B cell (primary cell): ENCODE measurements at regions not wholly inside any gene's neighbourhood (a gene's known extent, or its start where the extent isn't known, plus 50 kb on each side); places are given as distances from the start of the nearest gene placed in this dataset.

Source experiments
- ATAC-seq: fragments of 200-7000 bp; cut with Tn5 transposase; one replicate; pipeline ENCODE4 v1.10.0; 2021; ENCODE audit warnings: low read depth, mild to moderate bottlenecking, moderate number of reproducible peaks, moderate library complexity
- CTCF ChIA-PET: fragments of 350-600 bp; sonication (Branson Sonifier 250); formaldehyde crosslinking; loops from one replicate; lab custom pipeline; 2021; ENCODE audit warnings: antibody characterized with exemption, inconsistent platforms; lab: Charles Lee
- POLR2A ChIA-PET: fragments of 350-600 bp; sonication (Branson Sonifier 250); formaldehyde crosslinking; loops from one replicate; lab custom pipeline; 2021; ENCODE audit warnings: antibody characterized with exemption; lab: Charles Lee
- DNase-seq: peaks from one replicate; pipeline ENCODE4 v3.0.0; 2013
- H2AFZ ChIP-seq: 2 replicates; pipeline ENCODE4 v1.6.1; 2012; ENCODE audit warnings: mild to moderate bottlenecking, low read depth, low read length; ENCODE audit not compliant: insufficient read depth, poor library complexity, severe bottlenecking
- H3K27ac ChIP-seq, 2 donors: 1 replicate in 1 of 2; 2 replicates in 1 of 2; pipeline ENCODE4 v1.5.1; 2012 to 2013; ENCODE audit warnings: low read length in 2 of 2, mild to moderate bottlenecking in 2 of 2, moderate library complexity in 1 of 2
- H3K27me3 ChIP-seq, 4 experiments: fragments of 200-600 bp in 1 of 4; sonication (generic) in 1 of 4; replicated peaks in 1 of 4; 1 replicate in 2 of 4; 2 replicates in 2 of 4; pipeline versions ENCODE4 v1.6.1 to v1.7.0; 2013 to 2016; ENCODE audit warnings: low read length in 3 of 4, mild to moderate bottlenecking in 2 of 4, mixed read lengths in 1 of 4, moderate library complexity in 1 of 4; ENCODE audit not compliant: insufficient read depth in 4 of 4, control insufficient read depth in 3 of 4; ENCODE audit errors: control extremely low read depth in 1 of 4
- H3K36me3 ChIP-seq, 2 experiments: replicated peaks in 1 of 2; 1 replicate in 1 of 2; 2 replicates in 1 of 2; pipeline versions ENCODE4 v1.6.1 to v1.7.1; 2013; ENCODE audit warnings: low read length in 1 of 2; ENCODE audit not compliant: insufficient read depth in 2 of 2, control insufficient read depth in 1 of 2; ENCODE audit errors: control extremely low read depth in 1 of 2, extremely low read depth in 1 of 2
- H3K4me1 ChIP-seq, 2 donors: fragments of 200-600 bp in 1 of 2; sonication (generic) in 1 of 2; 1 replicate in 1 of 2; 2 replicates in 1 of 2; pipeline versions ENCODE4 v1.5.1 to v1.6.1; 2013 to 2017; ENCODE audit warnings: low read length in 2 of 2; ENCODE audit not compliant: control insufficient read depth in 2 of 2, insufficient read depth in 2 of 2
- H3K4me2 ChIP-seq: replicated peaks from 2 replicates; pipeline ENCODE3; 2012; ENCODE audit warnings: mild to moderate bottlenecking, low read depth, low read length; ENCODE audit not compliant: poor library complexity, severe bottlenecking
- H3K4me3 ChIP-seq, 5 experiments: fragments of 200-600 bp in 1 of 5; sonication (generic) in 1 of 5; 1 replicate in 3 of 5; 2 replicates in 2 of 5; pipeline versions ENCODE4 v1.5.1 to v1.7.0; 2011 to 2016; ENCODE audit warnings: low read length in 4 of 5, mild to moderate bottlenecking in 4 of 5, low read depth in 2 of 5, control low read depth in 1 of 5, moderate library complexity in 1 of 5; ENCODE audit not compliant: insufficient read depth in 1 of 5; ENCODE audit errors: control extremely low read depth in 1 of 5, extremely low read depth in 1 of 5
- H3K79me2 ChIP-seq: fragments of 200-600 bp; sonication (generic); one replicate; pipeline ENCODE4 v1.6.0; 2016; ENCODE audit warnings: low read length; ENCODE audit not compliant: control insufficient read depth, insufficient read depth
- H3K9ac ChIP-seq: fragments of 200-600 bp; sonication (generic); 2 replicates; pipeline ENCODE4 v1.6.1; 2017; ENCODE audit warnings: mild to moderate bottlenecking, low read length, moderate library complexity
- H3K9me3 ChIP-seq, 3 donors: one replicate each; pipeline versions ENCODE4 v1.6.1 to v1.7.1; 2013; ENCODE audit warnings: low read length in 2 of 3; ENCODE audit not compliant: control insufficient read depth in 2 of 3, insufficient read depth in 1 of 3; ENCODE audit errors: control extremely low read depth in 1 of 3
- H4K20me1 ChIP-seq: 2 replicates; pipeline ENCODE4 v1.6.0; 2012; ENCODE audit warnings: mild to moderate bottlenecking, low read length; ENCODE audit not compliant: insufficient read depth, control insufficient read depth, poor library complexity, severe bottlenecking
- H3K27ac Mint-ChIP-seq: one replicate; pipeline ENCODE4 v1.8.0; 2021; ENCODE audit warnings: mixed read lengths
- H3K27me3 Mint-ChIP-seq: one replicate; pipeline ENCODE4 v1.8.0; 2021; ENCODE audit warnings: mixed read lengths
- H3K4me1 Mint-ChIP-seq: one replicate; pipeline ENCODE4 v1.8.0; 2021; ENCODE audit warnings: mixed read lengths
- H3K4me3 Mint-ChIP-seq: one replicate; pipeline ENCODE4 v1.8.0; 2021; ENCODE audit warnings: mixed read lengths
- H3K9me3 Mint-ChIP-seq: one replicate; pipeline ENCODE4 v1.8.0; 2022; ENCODE audit warnings: mixed read lengths; ENCODE audit not compliant: insufficient read depth
- EZH2 ChIP-seq: IDR thresholded peaks from 2 replicates; pipeline ENCODE4 v1.6.1; 2012; ENCODE audit warnings: borderline replicate concordance, low read depth, mild to moderate bottlenecking, moderate library complexity, low read length; ENCODE audit not compliant: insufficient read depth, poor library complexity, severe bottlenecking
- WGBS: methylation state at CpG from one replicate; pipeline ENCODE4 v1.1.5; 2013; ENCODE audit warnings: missing lambda C conversion rate; ENCODE audit not compliant: insufficient coverage; 5-methylcytosine and 5-hydroxymethylcytosine counted together
- intact Hi-C: fragments of 100-400 bp; cut with micrococcal nuclease; formaldehyde crosslinking; loops from one replicate; pipeline ENCODE4 v1.10.0; 2022
- TF ChIP-seq, protein P1 (sequence below): fragments of 200-600 bp; IDR thresholded peaks from one replicate; pipeline ENCODE4 v1.8.0; 2022; ENCODE audit warnings: antibody characterized with exemption, mild to moderate bottlenecking

DNA sequence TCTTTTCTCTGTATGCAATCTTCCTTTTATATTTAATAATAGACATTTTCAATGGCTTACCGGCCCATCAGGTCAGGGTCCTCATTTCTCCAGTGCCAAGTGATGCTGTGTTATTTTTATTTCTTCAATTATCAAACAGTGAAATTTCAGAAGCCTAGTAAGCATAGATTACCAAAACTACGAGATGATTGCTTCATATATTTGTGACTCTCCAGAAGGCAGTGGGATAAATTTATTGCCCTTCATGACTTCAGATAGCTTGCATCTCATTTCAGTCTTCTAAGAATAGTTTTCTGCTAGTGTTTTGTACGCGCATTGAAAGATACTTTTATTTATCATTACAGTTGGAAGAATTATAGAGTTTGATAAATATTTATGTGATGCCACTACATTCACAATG lies 139.6 kb downstream of the FAT3 start:
- H3K9me3 Mint-ChIP-seq = no peaks in the 10 kb centered on the region
- Histone ChIP-seq H4K20me1 (no peaks in the 10 kb centered on the region), H3K4me1 (no peaks in the 10 kb centered on the region), H3K27ac (no peak overlapping the region), H3K9me3 (no peaks in the 10 kb centered on the region), H2AFZ (no peak overlapping the region), H3K79me2 (no peaks in the 10 kb centered on the region), H3K36me3 (no peaks in the 10 kb centered on the region), H3K27me3 (no peaks in the 10 kb centered on the region), H3K4me3 (no peak overlapping the region), H3K9ac (no peak overlapping the region), H3K4me2 (no peak overlapping the region)
- H3K4me3 Mint-ChIP-seq = no peak overlapping the region
- no peak for DNase-seq
- TF ChIP-seq EZH2 = no peak
- TF ChIP-seq, protein P1, sequence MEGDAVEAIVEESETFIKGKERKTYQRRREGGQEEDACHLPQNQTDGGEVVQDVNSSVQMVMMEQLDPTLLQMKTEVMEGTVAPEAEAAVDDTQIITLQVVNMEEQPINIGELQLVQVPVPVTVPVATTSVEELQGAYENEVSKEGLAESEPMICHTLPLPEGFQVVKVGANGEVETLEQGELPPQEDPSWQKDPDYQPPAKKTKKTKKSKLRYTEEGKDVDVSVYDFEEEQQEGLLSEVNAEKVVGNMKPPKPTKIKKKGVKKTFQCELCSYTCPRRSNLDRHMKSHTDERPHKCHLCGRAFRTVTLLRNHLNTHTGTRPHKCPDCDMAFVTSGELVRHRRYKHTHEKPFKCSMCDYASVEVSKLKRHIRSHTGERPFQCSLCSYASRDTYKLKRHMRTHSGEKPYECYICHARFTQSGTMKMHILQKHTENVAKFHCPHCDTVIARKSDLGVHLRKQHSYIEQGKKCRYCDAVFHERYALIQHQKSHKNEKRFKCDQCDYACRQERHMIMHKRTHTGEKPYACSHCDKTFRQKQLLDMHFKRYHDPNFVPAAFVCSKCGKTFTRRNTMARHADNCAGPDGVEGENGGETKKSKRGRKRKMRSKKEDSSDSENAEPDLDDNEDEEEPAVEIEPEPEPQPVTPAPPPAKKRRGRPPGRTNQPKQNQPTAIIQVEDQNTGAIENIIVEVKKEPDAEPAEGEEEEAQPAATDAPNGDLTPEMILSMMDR = no peak
- no peaks in the 10 kb centered on the region for H3K4me1 Mint-ChIP-seq
- ChIA-PET POLR2A (no interaction called here), CTCF (no interaction called here)
- no peaks in the 10 kb centered on the region for H3K27me3 Mint-ChIP-seq
- ATAC-seq = no peak
- H3K27ac Mint-ChIP-seq = no peak overlapping the region
- WGBS = no CpG with 5 or more reads among the region's 4 CpGs
- intact Hi-C loops = no loop called here

DNA sequence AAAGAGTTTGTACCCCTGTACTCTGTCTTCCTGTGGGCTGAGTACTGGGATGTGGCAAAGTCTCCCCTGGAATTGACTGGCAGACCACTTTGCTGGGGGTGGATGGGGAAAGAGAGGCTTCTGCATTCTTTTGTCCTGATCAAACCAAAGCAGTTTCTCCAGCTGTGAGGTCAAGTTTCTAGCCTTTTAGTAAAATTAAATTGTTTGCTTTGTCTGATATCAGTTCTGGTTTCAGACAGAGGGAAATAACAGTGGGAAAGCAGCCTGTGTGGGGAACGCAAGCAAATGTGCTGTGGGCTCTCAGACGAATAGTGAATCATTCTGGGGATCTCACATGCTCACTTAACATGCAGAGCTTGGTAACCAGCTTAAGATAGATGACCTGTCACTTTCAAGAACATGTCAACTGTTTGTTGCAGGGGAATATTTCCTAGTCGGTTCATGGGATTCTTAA lies 151.6 kb downstream of the FAT3 start:
- WGBS = 73% methylated on average over 3 of the region's 3 CpGs
- no peak overlapping the region for H3K27ac Mint-ChIP-seq
- peaks cover 0 to 2% (median 0%) of the 10 kb centered on the region in 4 experiments for H3K27me3 ChIP-seq
- ATAC-seq = no peak
- no peaks in the 10 kb centered on the region for H3K9me3 Mint-ChIP-seq
- ChIA-PET CTCF (no interaction called here), POLR2A (no interaction called here)
- H3K79me2 ChIP-seq = no peaks in the 10 kb centered on the region
- no peak for DNase-seq
- intact Hi-C loops = no loop called here
- no peaks in the 10 kb centered on the region for H3K27me3 Mint-ChIP-seq
- H3K36me3 ChIP-seq = no peaks in the 10 kb centered on the region
- no peaks in the 10 kb centered on the region for H3K4me1 ChIP-seq
- no peak overlapping the region for H2AFZ ChIP-seq
- H3K9me3 ChIP-seq = no peaks in the 10 kb centered on the region
- no peaks in the 10 kb centered on the region for H4K20me1 ChIP-seq
- no peak overlapping the region for H3K4me2 ChIP-seq
- no peak overlapping the region for H3K4me3 ChIP-seq
- no peak overlapping the region for H3K9ac ChIP-seq
- no peak overlapping the region for H3K27ac ChIP-seq
- no peak for TF ChIP-seq EZH2
- TF ChIP-seq, protein P1 = no peak
- H3K4me1 Mint-ChIP-seq = no peaks in the 10 kb centered on the region
- H3K4me3 Mint-ChIP-seq = no peak overlapping the region
